ENCODE measurements at regions not wholly inside any gene's neighbourhood (a gene's known extent, or its start where the extent isn't known, plus 50 kb on each side); places are given as distances from the start of the nearest gene placed in this dataset.

DNA sequence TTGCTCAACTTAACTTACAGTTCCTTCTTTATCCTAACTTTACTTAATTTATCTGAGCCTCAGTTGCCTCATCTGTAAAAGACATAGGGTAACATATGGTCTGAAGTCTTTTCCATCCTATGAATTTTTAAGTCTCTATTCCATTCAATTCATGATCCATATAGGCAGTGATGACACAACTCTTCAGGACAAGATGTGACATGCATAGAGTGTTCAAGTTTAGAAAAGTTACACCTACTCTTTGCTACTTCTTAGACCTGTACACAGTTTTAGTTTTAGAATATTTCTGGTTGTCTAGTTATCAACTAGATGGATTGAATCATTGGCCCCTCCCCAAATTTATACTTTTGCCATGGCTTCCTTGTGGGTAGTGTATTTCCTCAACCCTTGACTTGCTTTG lies 50.7 kb upstream of the ELL2 start:
- Histone ChIP-seq H3K27ac (no peak overlapping the region), H3K9me3 (no peaks in the 10 kb centered on the region), H3K4me3 (no peak overlapping the region), H3K4me1 (ENCODE audit: control insufficient read depth in 1 of 2, low read depth in 2 of 2) (peaks cover 0 to under 1% of the 10 kb centered on the region in 2 donors), H3K36me3 (no peaks in the 10 kb centered on the region), H3K27me3 (replicated peaks; ENCODE audit: insufficient read depth) (no peaks in the 10 kb centered on the region)
- DNase-seq (ENCODE audit: low spot score): no peak
- ATAC-seq (ENCODE audit: insufficient number of reproducible peaks, low FRiP score, low read depth): no peak
- TF ChIP-seq, protein P1, sequence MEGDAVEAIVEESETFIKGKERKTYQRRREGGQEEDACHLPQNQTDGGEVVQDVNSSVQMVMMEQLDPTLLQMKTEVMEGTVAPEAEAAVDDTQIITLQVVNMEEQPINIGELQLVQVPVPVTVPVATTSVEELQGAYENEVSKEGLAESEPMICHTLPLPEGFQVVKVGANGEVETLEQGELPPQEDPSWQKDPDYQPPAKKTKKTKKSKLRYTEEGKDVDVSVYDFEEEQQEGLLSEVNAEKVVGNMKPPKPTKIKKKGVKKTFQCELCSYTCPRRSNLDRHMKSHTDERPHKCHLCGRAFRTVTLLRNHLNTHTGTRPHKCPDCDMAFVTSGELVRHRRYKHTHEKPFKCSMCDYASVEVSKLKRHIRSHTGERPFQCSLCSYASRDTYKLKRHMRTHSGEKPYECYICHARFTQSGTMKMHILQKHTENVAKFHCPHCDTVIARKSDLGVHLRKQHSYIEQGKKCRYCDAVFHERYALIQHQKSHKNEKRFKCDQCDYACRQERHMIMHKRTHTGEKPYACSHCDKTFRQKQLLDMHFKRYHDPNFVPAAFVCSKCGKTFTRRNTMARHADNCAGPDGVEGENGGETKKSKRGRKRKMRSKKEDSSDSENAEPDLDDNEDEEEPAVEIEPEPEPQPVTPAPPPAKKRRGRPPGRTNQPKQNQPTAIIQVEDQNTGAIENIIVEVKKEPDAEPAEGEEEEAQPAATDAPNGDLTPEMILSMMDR (IDR thresholded peaks at IDR 0.05): no peak

Data from thoracic aorta (tissue), 2 donors.